ENCODE measurements at regions not wholly inside any gene's neighbourhood (a gene's known extent, or its start where the extent isn't known, plus 50 kb on each side); places are given as distances from the start of the nearest gene placed in this dataset.

GRCh38 chr6:138622967-138623366, 123.7 kb upstream of the NHSL1 start:
- TF ChIP-seq, protein P1, sequence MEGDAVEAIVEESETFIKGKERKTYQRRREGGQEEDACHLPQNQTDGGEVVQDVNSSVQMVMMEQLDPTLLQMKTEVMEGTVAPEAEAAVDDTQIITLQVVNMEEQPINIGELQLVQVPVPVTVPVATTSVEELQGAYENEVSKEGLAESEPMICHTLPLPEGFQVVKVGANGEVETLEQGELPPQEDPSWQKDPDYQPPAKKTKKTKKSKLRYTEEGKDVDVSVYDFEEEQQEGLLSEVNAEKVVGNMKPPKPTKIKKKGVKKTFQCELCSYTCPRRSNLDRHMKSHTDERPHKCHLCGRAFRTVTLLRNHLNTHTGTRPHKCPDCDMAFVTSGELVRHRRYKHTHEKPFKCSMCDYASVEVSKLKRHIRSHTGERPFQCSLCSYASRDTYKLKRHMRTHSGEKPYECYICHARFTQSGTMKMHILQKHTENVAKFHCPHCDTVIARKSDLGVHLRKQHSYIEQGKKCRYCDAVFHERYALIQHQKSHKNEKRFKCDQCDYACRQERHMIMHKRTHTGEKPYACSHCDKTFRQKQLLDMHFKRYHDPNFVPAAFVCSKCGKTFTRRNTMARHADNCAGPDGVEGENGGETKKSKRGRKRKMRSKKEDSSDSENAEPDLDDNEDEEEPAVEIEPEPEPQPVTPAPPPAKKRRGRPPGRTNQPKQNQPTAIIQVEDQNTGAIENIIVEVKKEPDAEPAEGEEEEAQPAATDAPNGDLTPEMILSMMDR (IDR thresholded peaks at IDR 0.05): no peak
- Histone ChIP-seq H3K4me1 (no peaks in the 10 kb centered on the region), H3K4me2 (ENCODE audit: low read length) (no peak overlapping the region), H2AFZ (no peak overlapping the region), H3K9ac (no peak overlapping the region), H3K36me3 (ENCODE audit: control insufficient read depth, insufficient read depth, low read length) (no peaks in the 10 kb centered on the region), H3K4me3 (ENCODE audit: low read depth, low read length) (no peak overlapping the region), H3K79me2 (no peaks in the 10 kb centered on the region), H3K27ac (no peak overlapping the region), H3K27me3 (ENCODE audit: control insufficient read depth, insufficient read depth, low read length) (no peaks in the 10 kb centered on the region), H3K9me3 (ENCODE audit: control insufficient read depth, low read length) (no peaks in the 10 kb centered on the region)

- Histone ChIP-seq H3K4me3 (ENCODE audit: low read depth, low read length) (no peak overlapping the region), H3K27ac (no peak overlapping the region), H3K36me3 (ENCODE audit: control insufficient read depth, insufficient read depth, low read length) (no peaks in the 10 kb centered on the region), H2AFZ (no peak overlapping the region), H3K27me3 (ENCODE audit: control insufficient read depth, insufficient read depth, low read length) (no peaks in the 10 kb centered on the region), H3K4me2 (ENCODE audit: low read length) (no peak overlapping the region), H3K79me2 (no peaks in the 10 kb centered on the region), H3K9me3 (ENCODE audit: control insufficient read depth, low read length) (no peaks in the 10 kb centered on the region), H3K4me1 (no peaks in the 10 kb centered on the region), H3K9ac (no peak overlapping the region)
- TF ChIP-seq, protein P1 (IDR thresholded peaks at IDR 0.05): no peak
Observed at GRCh38 chr6:138631566-138631965, 132.3 kb upstream of the NHSL1 start.

- no peaks in the 10 kb centered on the region for H3K4me1 ChIP-seq
- no peak overlapping the region for H2AFZ ChIP-seq
- no peak overlapping the region for H3K27ac ChIP-seq
- H3K27me3 ChIP-seq (ENCODE audit: control insufficient read depth, insufficient read depth, low read length): no peaks in the 10 kb centered on the region
- H3K79me2 ChIP-seq: no peaks in the 10 kb centered on the region
- no peak overlapping the region for H3K4me2 ChIP-seq (ENCODE audit: low read length)
- no peaks in the 10 kb centered on the region for H3K36me3 ChIP-seq (ENCODE audit: control insufficient read depth, insufficient read depth, low read length)
- TF ChIP-seq, protein P1 (IDR thresholded peaks at IDR 0.05): no peak
- H3K9me3 ChIP-seq (ENCODE audit: control insufficient read depth, low read length): no peaks in the 10 kb centered on the region
- no peak overlapping the region for H3K4me3 ChIP-seq (ENCODE audit: low read depth, low read length)
- H3K9ac ChIP-seq: no peak overlapping the region
Observed at GRCh38 chr6:138637822-138638221, 135.7 kb upstream of the CCDC28A start.

DNA sequence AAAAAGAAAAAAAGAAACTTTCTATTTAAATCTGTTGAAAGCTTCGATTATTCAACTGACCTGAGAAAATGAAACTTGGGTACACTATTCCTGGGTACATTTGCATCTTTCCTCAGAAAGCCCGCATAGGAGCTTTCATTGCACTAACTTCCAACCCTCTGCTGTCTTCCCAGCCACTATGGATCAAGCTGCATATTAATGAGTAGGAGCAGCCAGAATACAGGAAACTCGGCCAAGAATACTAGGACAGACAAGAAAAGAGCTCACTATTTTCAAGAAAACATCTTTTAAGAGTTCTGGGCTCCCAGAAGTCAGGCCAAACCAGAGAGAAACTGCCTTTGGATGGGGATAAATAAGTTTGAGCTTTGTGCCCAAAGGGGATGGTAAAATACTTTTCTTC, 135.0 kb upstream of the CCDC28A start:
- no peaks in the 10 kb centered on the region for H3K27me3 ChIP-seq (ENCODE audit: control insufficient read depth, insufficient read depth, low read length)
- no peaks in the 10 kb centered on the region for H3K36me3 ChIP-seq (ENCODE audit: control insufficient read depth, insufficient read depth, low read length)
- no peaks in the 10 kb centered on the region for H3K4me1 ChIP-seq
- H3K79me2 ChIP-seq: no peaks in the 10 kb centered on the region
- H3K4me3 ChIP-seq (ENCODE audit: low read depth, low read length): no peak overlapping the region
- no peak overlapping the region for H3K27ac ChIP-seq
- H2AFZ ChIP-seq: no peak overlapping the region
- TF ChIP-seq, protein P1 (IDR thresholded peaks at IDR 0.05): no peak
- H3K4me2 ChIP-seq (ENCODE audit: low read length): no peak overlapping the region
- H3K9ac ChIP-seq: no peak overlapping the region
- no peaks in the 10 kb centered on the region for H3K9me3 ChIP-seq (ENCODE audit: control insufficient read depth, low read length)

DNA sequence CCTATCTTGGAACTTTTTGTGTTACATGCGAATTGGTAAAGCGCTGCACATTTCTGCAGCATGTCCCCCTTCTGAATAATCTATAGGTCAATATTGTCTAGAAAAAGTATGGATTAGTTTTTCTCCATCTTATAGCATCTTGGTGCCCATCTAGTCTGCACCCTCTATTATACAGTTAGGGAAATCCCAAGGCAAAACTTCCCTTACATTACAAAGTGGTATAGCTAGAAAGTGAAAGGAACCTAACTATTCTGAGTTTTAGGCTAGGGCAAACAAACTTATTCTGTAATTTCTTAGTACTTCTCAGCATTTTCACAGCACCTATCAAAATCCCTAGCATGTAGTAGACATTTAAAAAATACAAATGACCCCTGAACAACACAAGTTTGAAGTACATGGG, 133.5 kb upstream of the CCDC28A start:
- Histone ChIP-seq H3K4me2 (ENCODE audit: low read length) (no peak overlapping the region), H3K4me3 (ENCODE audit: low read depth, low read length) (no peak overlapping the region), H3K27ac (no peak overlapping the region), H3K9me3 (ENCODE audit: control insufficient read depth, low read length) (no peaks in the 10 kb centered on the region), H3K79me2 (no peaks in the 10 kb centered on the region), H3K9ac (no peak overlapping the region), H3K27me3 (ENCODE audit: control insufficient read depth, insufficient read depth, low read length) (no peaks in the 10 kb centered on the region), H2AFZ (no peak overlapping the region), H3K4me1 (no peaks in the 10 kb centered on the region), H3K36me3 (ENCODE audit: control insufficient read depth, insufficient read depth, low read length) (no peaks in the 10 kb centered on the region)
- TF ChIP-seq, protein P1 (IDR thresholded peaks at IDR 0.05): no peak

Data from parathyroid adenoma (tissue), 2 donors.